Aorta (tissue), 5 donors: ENCODE measurements at regions not wholly inside any gene's neighbourhood (a gene's known extent, or its start where the extent isn't known, plus 50 kb on each side); places are given as distances from the start of the nearest gene placed in this dataset.
"Not testable (repeated sequence)": the region's sequence is repeated elsewhere in the genome, so short reads cannot be mapped to it uniquely, and the experiment has no call there.

Experiments
- ATAC-seq: fragments of 200-7000 bp; cut with Tn5 transposase; one replicate; pipeline ENCODE4 v1.9.1; 2022; ENCODE audit warnings: moderate library complexity; ENCODE audit not compliant: low FRiP score
- DNase-seq, 2 donors: peaks; one replicate each; pipeline ENCODE4 v3.0.0-alpha.2; 2020
- H3K27ac ChIP-seq, 2 donors: one replicate each; pipeline ENCODE4 v1.5.1; 2013; ENCODE audit warnings: low read length in 2 of 2, mild to moderate bottlenecking in 2 of 2, moderate library complexity in 2 of 2, control low read depth in 1 of 2, inconsistent platforms in 1 of 2, low read depth in 1 of 2
- H3K27me3 ChIP-seq, 2 donors: one replicate each; pipeline ENCODE4 v1.6.1; 2013; ENCODE audit warnings: control low read depth in 1 of 2, low read length in 1 of 2, mild to moderate bottlenecking in 1 of 2, moderate library complexity in 1 of 2; ENCODE audit not compliant: insufficient read depth in 2 of 2, control insufficient read depth in 1 of 2
- H3K36me3 ChIP-seq, 2 donors: one replicate each; pipeline ENCODE4 v1.6.1; 2013; ENCODE audit warnings: control low read depth in 1 of 2, low read length in 1 of 2, mild to moderate bottlenecking in 1 of 2; ENCODE audit not compliant: insufficient read depth in 2 of 2, control insufficient read depth in 1 of 2
- H3K4me1 ChIP-seq, 2 donors: one replicate each; pipeline ENCODE4 v1.6.1; 2013; ENCODE audit warnings: low read length in 2 of 2, control low read depth in 1 of 2, mild to moderate bottlenecking in 1 of 2, moderate library complexity in 1 of 2; ENCODE audit not compliant: insufficient read depth in 2 of 2, control insufficient read depth in 1 of 2
- H3K4me3 ChIP-seq, 2 donors: one replicate each; pipeline ENCODE4 v1.5.1; 2013; ENCODE audit warnings: low read length in 2 of 2, control low read depth in 1 of 2, mild to moderate bottlenecking in 1 of 2
- H3K9me3 ChIP-seq: one replicate; pipeline ENCODE4 v1.6.1; 2013; ENCODE audit warnings: mild to moderate bottlenecking, low read length; ENCODE audit not compliant: control insufficient read depth
- WGBS, 2 donors: extraction: QIAGEN DNeasy Blood & Tissue Kit; methylation state at CpG; one replicate each; pipeline ENCODE4 v1.1.7; 2013; 5-methylcytosine and 5-hydroxymethylcytosine counted together
- intact Hi-C, 2 donors: fragments of 100-400 bp; cut with DNase I; formaldehyde crosslinking; loops; one replicate each; pipeline versions ENCODE4 v1.14.2 to v1.15.0; 2022
- donor health status: healthy with polysubstance abuse.
- donor health status: Bipolar disorder and iron deficiency.
- donor health status: DM: no; HTN: no; CAD: no.
- donor health status: DM: no; HTN: no; CAD: no.
- donor health status: DM: yes; HTN: yes; CAD: no.

DNA sequence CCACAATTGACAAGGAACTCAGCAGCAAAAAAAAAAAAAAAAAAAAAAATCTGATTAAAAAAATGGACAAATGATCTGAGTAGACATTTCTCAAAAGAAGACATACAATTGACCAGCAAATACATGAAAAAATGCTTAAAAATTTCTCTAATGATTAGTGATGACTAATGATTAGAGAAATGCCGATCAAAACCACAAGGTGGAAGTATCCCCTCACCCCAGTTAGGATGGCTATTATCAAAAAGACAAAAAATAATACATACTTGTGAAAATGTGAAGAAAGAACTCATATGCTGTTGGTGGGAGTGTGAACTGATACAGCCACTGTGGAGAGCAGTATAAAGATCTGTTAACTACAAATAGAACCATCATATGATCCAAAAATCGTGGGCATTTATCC lies 245.3 kb downstream of the OSTF1 start:
- no peak overlapping the region for H3K27ac ChIP-seq
- no peaks in the 10 kb centered on the region for H3K9me3 ChIP-seq
- DNase-seq (no peak), ATAC-seq (no peak)
- 50 to 80% methylated on average over 2 of the region's 2 CpGs for WGBS, 2 donors
- no peak overlapping the region for H3K4me3 ChIP-seq
- intact Hi-C loops = loop anchor here in 1 of 2 donors (10.0 kb wide), 1 partner anchor 531 kb away; no protein-coding TSS in a partner anchor
- H3K4me1 ChIP-seq = no peaks in the 10 kb centered on the region
- H3K27me3 ChIP-seq = no peaks in the 10 kb centered on the region
- no peaks in the 10 kb centered on the region for H3K36me3 ChIP-seq

DNA sequence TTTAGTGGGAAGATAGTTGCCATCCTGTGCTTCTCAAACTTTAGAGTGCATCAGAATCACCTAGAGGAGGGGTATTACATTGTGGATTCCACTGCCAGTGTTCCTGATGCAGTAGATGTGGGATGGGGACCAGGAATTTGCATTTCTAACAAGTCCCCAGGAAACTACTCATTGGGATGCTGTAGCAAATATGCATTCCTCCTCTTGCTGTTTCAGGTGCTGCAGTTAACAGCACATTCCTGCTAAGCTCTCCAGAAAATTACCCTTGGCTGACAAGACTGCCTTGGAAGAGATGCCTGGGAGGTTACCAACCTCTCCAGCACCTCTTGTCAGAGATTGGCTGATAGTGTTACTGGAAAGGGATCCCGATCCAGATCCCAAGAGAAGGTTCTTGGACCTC lies 270.5 kb downstream of the OSTF1 start:
- H3K36me3 ChIP-seq = no peaks in the 10 kb centered on the region
- H3K27me3 ChIP-seq = no peaks in the 10 kb centered on the region
- peaks cover 1% of the 10 kb centered on the region for H3K9me3 ChIP-seq
- no peak overlapping the region for H3K27ac ChIP-seq
- intact Hi-C loops = no loop called here
- no peaks in the 10 kb centered on the region for H3K4me1 ChIP-seq
- H3K4me3 ChIP-seq = no peak overlapping the region
- WGBS, 2 donors = 32 to 34% methylated on average over 1 of the region's 1 CpG
- DNase-seq (no peak), ATAC-seq (no peak)

DNA sequence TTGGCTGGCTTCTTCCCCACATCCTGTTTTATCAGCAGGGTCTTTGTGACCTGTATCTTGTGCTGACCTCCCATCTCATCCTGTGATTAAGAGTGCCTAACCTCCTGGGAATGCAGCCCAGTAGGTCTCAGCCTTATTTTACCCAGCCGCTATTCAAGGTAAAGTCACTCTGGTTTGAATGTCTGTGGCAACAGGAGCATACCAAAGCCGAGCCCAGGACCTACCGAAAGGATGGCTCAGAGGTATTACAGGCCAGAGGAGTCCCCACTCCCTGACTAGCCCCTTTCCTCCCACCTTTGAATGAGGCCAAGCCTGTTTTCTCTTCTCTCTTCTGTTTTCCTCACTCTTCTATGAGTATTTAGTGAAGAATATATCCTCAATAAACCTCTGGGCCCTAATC lies 271.3 kb downstream of the OSTF1 start:
- DNase-seq (no peak), ATAC-seq (no peak)
- Histone ChIP-seq H3K36me3 (no peaks in the 10 kb centered on the region), H3K27me3 (no peaks in the 10 kb centered on the region), H3K27ac (no peak overlapping the region), H3K4me3 (no peak overlapping the region), H3K4me1 (no peaks in the 10 kb centered on the region), H3K9me3 (peaks cover 1% of the 10 kb centered on the region)
- 79 to 95% methylated on average over 3 of the region's 3 CpGs for WGBS, 2 donors
- intact Hi-C loops = no loop called here

DNA sequence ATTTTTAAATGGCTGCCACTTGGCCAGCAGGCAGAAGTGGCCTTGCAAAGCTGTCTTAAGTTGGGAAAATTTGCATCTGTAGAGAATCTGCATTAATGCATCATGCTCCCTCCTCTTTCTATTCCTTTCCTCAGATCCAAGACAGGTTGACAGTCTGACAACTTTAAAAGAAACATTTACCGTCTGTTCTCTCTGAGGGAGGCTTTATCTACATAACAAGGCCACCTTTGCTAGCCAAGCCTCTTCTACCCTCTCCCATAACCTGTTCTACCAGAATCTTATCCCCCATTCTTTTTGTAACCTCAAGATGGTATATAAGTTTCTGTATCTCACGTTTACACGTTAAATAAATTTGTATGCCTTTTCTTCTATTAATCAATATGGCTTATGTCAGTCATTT lies 271.9 kb downstream of the OSTF1 start:
- no peak for ATAC-seq
- intact Hi-C loops = no loop called here
- no peak overlapping the region for H3K4me3 ChIP-seq

DNA sequence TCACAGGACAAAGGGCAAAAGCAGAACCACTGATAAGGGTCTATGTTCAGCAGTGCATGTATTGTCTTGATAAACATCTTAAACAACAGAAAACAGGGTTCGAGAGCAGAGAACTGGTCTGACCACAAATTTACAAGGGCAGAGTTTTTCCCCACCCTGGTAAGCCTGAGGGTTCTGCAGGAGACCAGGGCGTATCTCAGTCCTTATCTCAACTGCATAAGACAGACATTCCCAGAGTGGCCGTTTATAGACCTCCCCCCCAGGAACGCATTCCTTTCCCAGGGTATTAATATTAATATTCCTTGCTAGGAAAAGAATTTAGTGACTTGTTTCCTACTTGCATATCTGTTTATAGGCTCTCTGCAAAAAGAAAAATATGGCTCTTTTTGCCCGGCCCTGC lies 274.1 kb downstream of the OSTF1 start:
- DNase-seq, H3K36me3 ChIP-seq, H3K27ac ChIP-seq, H3K4me1 ChIP-seq, H3K27me3 ChIP-seq, ATAC-seq, H3K4me3 ChIP-seq, intact Hi-C loops, H3K9me3 ChIP-seq: not testable (repeated sequence)
- 41 to 54% methylated on average over 5 of the region's 5 CpGs for WGBS, 2 donors

More for the DNA sequence above, 271.9 kb downstream of the OSTF1 start:
- DNase-seq = no peak
- Histone ChIP-seq H3K9me3 (peaks cover 1% of the 10 kb centered on the region), H3K27me3 (no peaks in the 10 kb centered on the region), H3K36me3 (no peaks in the 10 kb centered on the region), H3K4me1 (no peaks in the 10 kb centered on the region), H3K27ac (no peak overlapping the region)
- 90 to 92% methylated on average over 3 of the region's 3 CpGs for WGBS, 2 donors

DNA sequence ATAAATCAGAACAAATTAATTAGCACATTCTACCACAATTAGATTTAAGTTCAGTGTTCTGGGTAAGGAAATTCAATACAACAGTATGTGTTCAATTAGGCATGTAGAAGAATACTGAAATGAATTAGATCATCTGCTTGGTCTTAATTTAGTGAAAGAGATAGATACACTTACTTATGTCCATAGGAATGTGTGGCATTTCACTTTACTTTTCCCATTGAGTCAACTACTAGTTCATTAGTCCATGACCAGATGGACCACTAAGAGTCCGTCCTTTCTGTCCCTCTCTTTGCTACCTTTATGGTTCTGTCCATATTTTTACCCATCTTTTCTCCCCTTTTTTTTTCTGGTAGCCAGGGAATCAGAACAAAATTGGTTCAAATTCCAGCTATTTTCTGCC lies 276.9 kb downstream of the OSTF1 start:
- Histone ChIP-seq H3K4me1 (no peaks in the 10 kb centered on the region), H3K4me3 (no peak overlapping the region), H3K36me3 (no peaks in the 10 kb centered on the region), H3K9me3 (peaks cover 1% of the 10 kb centered on the region), H3K27me3 (no peaks in the 10 kb centered on the region), H3K27ac (no peak overlapping the region)
- whole genome bisulfite sequencing, 2 donors = 85 to 88% methylated on average over 1 of the region's 1 CpG
- DNase-seq (no peak), ATAC-seq (no peak)
- intact Hi-C loops = no loop called here

DNA sequence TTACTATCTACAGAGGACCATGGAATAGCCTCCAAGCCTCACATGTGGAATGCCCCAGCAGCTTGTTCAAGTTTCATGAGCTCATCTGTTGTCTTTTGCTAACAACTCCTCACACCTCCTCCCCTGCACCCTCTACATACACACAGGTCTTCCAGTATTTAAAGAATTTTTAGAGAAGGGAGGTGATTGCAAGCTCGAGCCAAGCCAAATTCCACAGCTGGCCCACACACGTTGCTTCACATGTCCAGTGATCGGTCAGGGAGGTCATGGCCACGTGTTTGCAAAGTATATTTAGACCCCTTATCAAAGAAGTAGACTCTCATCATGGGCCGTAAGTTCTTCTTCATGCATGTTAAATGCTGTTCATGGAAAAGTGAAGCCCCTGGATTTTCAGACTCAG lies 281.7 kb downstream of the OSTF1 start:
- DNase-seq = no peak
- no peaks in the 10 kb centered on the region for H3K4me1 ChIP-seq
- no peaks in the 10 kb centered on the region for H3K9me3 ChIP-seq
- no peaks in the 10 kb centered on the region for H3K36me3 ChIP-seq
- H3K27ac ChIP-seq = no peak overlapping the region
- 15 to 29% methylated on average over 5 of the region's 5 CpGs for WGBS, 2 donors
- H3K4me3 ChIP-seq = no peak overlapping the region
- no peaks in the 10 kb centered on the region for H3K27me3 ChIP-seq
- intact Hi-C loops = loop anchor here in 1 of 2 donors (10.0 kb wide), 1 partner anchor 215 kb away; no protein-coding TSS in a partner anchor
- ATAC-seq = no peak

DNA sequence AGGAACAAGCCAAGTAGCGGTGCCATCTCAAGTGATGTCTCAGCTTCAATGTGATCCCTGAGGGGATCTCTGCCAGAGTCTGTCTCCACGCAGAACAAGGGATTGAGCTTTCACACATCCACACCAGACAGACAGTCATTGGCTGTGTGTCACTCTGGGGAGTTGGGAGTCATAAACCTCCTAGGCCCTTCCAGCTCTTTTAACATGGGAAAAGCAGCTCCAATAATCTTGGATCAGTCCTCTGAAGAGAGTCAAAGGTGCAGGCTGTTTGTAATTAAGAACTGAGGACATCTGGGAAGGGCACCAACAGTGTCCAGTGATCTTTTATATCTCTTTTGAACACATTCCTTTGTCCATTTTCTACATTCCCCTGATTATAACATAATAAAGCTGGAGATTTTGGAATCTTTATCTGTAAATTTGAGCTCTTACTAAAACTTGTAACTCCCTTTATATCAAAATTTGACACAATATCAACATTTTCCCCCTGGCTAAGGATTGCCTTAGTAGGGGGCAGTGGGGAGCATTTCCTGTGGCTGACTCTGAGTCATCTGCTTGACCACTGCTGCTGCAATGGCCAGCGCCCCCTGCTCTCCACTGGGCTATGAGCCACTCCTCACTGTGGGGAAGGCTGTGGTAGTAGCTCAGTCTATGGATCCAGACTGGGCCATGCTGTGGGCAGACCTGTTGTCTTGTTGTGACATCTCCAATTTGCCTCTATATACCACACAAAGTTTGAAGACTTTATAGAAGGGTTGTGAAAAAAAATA lies 284.4 kb downstream of the OSTF1 start:
- no peak overlapping the region for H3K4me3 ChIP-seq
- ATAC-seq (peak; percentile 70), DNase-seq (peak; percentile 66 to 77)
- no peaks in the 10 kb centered on the region for H3K36me3 ChIP-seq
- no peaks in the 10 kb centered on the region for H3K9me3 ChIP-seq
- WGBS, 2 donors = 76 to 79% methylated on average over 3 of the region's 3 CpGs
- no peak overlapping the region for H3K27ac ChIP-seq
- intact Hi-C loops = loop anchor here in 1 of 2 donors (10.0 kb wide), 1 partner anchor 212 kb away; no protein-coding TSS in a partner anchor
- no peaks in the 10 kb centered on the region for H3K4me1 ChIP-seq
- H3K27me3 ChIP-seq = no peaks in the 10 kb centered on the region

DNA sequence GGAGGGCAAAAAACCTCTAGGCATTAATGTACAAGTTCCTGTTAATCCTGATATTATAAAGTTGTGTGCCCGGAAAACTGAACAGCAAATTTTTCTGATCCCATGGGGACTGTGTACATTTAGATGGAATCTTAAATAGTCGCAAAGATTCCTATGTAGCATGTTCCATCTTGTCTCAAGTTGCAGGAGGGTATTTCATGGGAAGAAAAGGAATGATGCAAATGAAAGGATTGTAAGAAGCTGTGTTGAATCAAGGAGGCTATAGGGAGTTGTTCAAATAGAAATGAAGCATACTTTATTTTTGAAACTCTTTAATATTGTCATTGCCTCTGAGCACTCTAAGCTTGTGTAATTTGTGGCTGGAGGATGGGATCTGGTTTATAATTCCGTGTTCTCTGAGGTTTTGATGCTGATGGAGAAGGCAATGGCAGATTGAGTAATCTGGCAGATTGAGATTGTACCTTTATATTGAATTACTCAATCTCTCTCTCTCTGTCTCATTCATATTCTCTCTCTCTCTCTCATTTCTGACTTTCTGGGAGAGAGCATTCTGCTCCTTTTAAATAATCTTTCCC lies 288.5 kb downstream of the OSTF1 start:
- WGBS, 2 donors = 55 to 63% methylated on average over 3 of the region's 3 CpGs
- Histone ChIP-seq H3K4me3 (no peak overlapping the region), H3K36me3 (no peaks in the 10 kb centered on the region), H3K9me3 (no peaks in the 10 kb centered on the region), H3K27me3 (no peaks in the 10 kb centered on the region), H3K27ac (no peak overlapping the region), H3K4me1 (no peaks in the 10 kb centered on the region)
- ATAC-seq (no peak), DNase-seq (no peak)
- intact Hi-C loops = loop anchor here in 1 of 2 donors (10.0 kb wide), 1 partner anchor 208 kb away; no protein-coding TSS in a partner anchor
